K562 (cell line): ENCODE measurements at regions not wholly inside any gene's neighbourhood (a gene's known extent, or its start where the extent isn't known, plus 50 kb on each side); places are given as distances from the start of the nearest gene placed in this dataset.

ENCODE experiments used
- ATAC-seq: fragments of 200-7000 bp; cut with Tn5 transposase; 3 replicates; pipeline ENCODE4 v1.9.1; 2020; ENCODE audit warnings: moderate library complexity
- BruUV-seq: library from RNA; stranded (reverse); fragments of 400-500 nt; replicated peaks from 2 replicates; lab custom pipeline; 2021; lab: Mats Ljungman, UMichigan
- CTCF ChIA-PET: fragments of 300-600 bp; formaldehyde crosslinking; extraction: SDS; loops from one replicate; lab custom pipeline; 2021; ENCODE audit warnings: low intra/inter-chr PET ratio; lab: Yijun Ruan, JAX
- POLR2A ChIA-PET: fragments of 300-600, 350-650 bp; sonication (Branson Sonifier 250); formaldehyde crosslinking; extraction: SDS; loops from one replicate; lab custom pipeline; 2021; ENCODE audit warnings: antibody characterized with exemption, inconsistent platforms; lab: Yijun Ruan, JAX
- DNase-seq, 4 experiments: peaks; one replicate each; pipeline versions ENCODE4 v3.0.0 to v3.0.0-alpha.2; 2011 to 2018; ENCODE audit warnings: low spot score in 3 of 4, mixed read lengths in 3 of 4; ENCODE audit errors: extremely low read depth in 1 of 4
- FAIRE-seq: peaks from 2 replicates; lab custom pipeline; 2011; peaks lifted over from hg19 to GRCh38; lab: Jason Lieb, UNC
- H2AFZ ChIP-seq: 2 replicates; pipeline ENCODE4 v1.6.0; 2011; ENCODE audit warnings: low read depth, low read length, control low read depth, inconsistent platforms
- H3K27ac ChIP-seq: fragments of 200-600 bp; 3 replicates; pipeline ENCODE4 v1.8.0; 2011; ENCODE audit warnings: low read depth, mild to moderate bottlenecking, control low read depth, inconsistent platforms, low read length, moderate library complexity, mixed read lengths; ENCODE audit errors: extremely low read depth
- H3K27me3 ChIP-seq, 2 experiments: fragments of 300-600 bp in 1 of 2; 2 replicates in 1 of 2; 3 replicates in 1 of 2; pipeline versions ENCODE4 v1.6.0 to v1.8.0; 2011; ENCODE audit warnings: inconsistent platforms in 2 of 2, low read length in 2 of 2, mild to moderate bottlenecking in 1 of 2, mixed read lengths in 1 of 2, moderate library complexity in 1 of 2; ENCODE audit not compliant: control insufficient read depth in 2 of 2, insufficient read depth in 2 of 2
- H3K36me3 ChIP-seq: fragments of 300-600 bp; 3 replicates; pipeline ENCODE4 v1.8.0; 2011; ENCODE audit warnings: mild to moderate bottlenecking, low read length, inconsistent platforms; ENCODE audit not compliant: control insufficient read depth, insufficient read depth
- H3K4me1 ChIP-seq, 2 experiments: fragments of 200-600 bp in 1 of 2; replicated peaks in 1 of 2; 2 replicates in 1 of 2; 3 replicates in 1 of 2; pipeline versions ENCODE4 v1.5.1 to v1.8.0; 2011; ENCODE audit warnings: inconsistent platforms in 2 of 2, low read length in 2 of 2, mild to moderate bottlenecking in 1 of 2, mixed read lengths in 1 of 2, moderate library complexity in 1 of 2; ENCODE audit not compliant: control insufficient read depth in 2 of 2, insufficient read depth in 2 of 2
- H3K4me2 ChIP-seq: 2 replicates; pipeline ENCODE4 v1.6.1; 2011; ENCODE audit warnings: low read length, control low read depth, inconsistent platforms, mixed read lengths; ENCODE audit not compliant: insufficient read depth
- H3K4me3 ChIP-seq: fragments of 200-600 bp; sonication (generic), shearing (Covaris generic); 2 replicates; pipeline ENCODE4 v1.5.1; 2016; ENCODE audit warnings: control low read depth, inconsistent platforms
- H3K79me2 ChIP-seq: fragments of 200-600 bp; 3 replicates; pipeline ENCODE4 v1.8.0; 2011; ENCODE audit warnings: low read length, inconsistent platforms; ENCODE audit not compliant: control insufficient read depth, insufficient read depth
- H3K9ac ChIP-seq, 2 experiments: 2 replicates each; pipeline versions ENCODE4 v1.6.0 to v1.6.1; 2011; ENCODE audit warnings: low read depth in 2 of 2, low read length in 2 of 2, control low read depth in 1 of 2, inconsistent platforms in 1 of 2, mild to moderate bottlenecking in 1 of 2, mixed read lengths in 1 of 2; ENCODE audit not compliant: insufficient read depth in 1 of 2
- H3K9me1 ChIP-seq: one replicate; pipeline ENCODE4 v1.6.0; 2011; ENCODE audit warnings: inconsistent platforms, mild to moderate bottlenecking, low read length, moderate library complexity; ENCODE audit not compliant: control insufficient read depth, insufficient read depth
- H3K9me3 ChIP-seq: replicated peaks from 2 replicates; pipeline ENCODE4 v1.5.1; 2011; ENCODE audit warnings: low read depth, low read length, inconsistent platforms; ENCODE audit not compliant: control insufficient read depth, insufficient read depth
- H4K20me1 ChIP-seq: replicated peaks from 2 replicates; pipeline ENCODE4 v1.6.1; 2011; ENCODE audit warnings: low read length, inconsistent platforms, mixed read lengths; ENCODE audit not compliant: control insufficient read depth, insufficient read depth
- ELF2 ChIP-seq: fragments of 250-450 bp; sonication (Bioruptor Pico); IDR thresholded peaks from 2 replicates; pipeline ENCODE4 v1.5.0; 2021; ENCODE audit warnings: mild to moderate bottlenecking
- GABPB2 ChIP-seq: fragments of 250-450 bp; sonication (Bioruptor Pico); conservative IDR thresholded peaks from 2 replicates; pipeline ENCODE4 v1.5.1; 2021; ENCODE audit warnings: mild to moderate bottlenecking
- HBP1 ChIP-seq: fragments of 450-650 bp; formaldehyde crosslinking; IDR thresholded peaks from 2 replicates; pipeline ENCODE4 v1.4.0; 2022; ENCODE audit warnings: missing genetic modification characterization
- ILF3 ChIP-seq: fragments of 450-650 bp; IDR thresholded peaks from 2 replicates; pipeline ENCODE4 v1.6.1; 2018; ENCODE audit warnings: antibody characterized with exemption, mild to moderate bottlenecking, moderate library complexity, borderline replicate concordance
- JUN ChIP-seq, 2 experiments: sonication (generic) in 1 of 2; formaldehyde crosslinking in 1 of 2; IDR thresholded peaks; 2 replicates each; pipeline versions ENCODE4 v1.6.1 to v1.8.0; 2012 to 2022; ENCODE audit warnings: borderline replicate concordance in 2 of 2, mild to moderate bottlenecking in 2 of 2, improper control_type of control experiment in 1 of 2, low read depth in 1 of 2, low read length in 1 of 2, missing genetic modification reagents in 1 of 2
- KLF10 ChIP-seq: fragments of 250-450 bp; sonication (Bioruptor Pico); IDR thresholded peaks from 2 replicates; pipeline ENCODE4 v1.6.1; 2021; ENCODE audit warnings: matching md5 sums
- NFIX ChIP-seq: fragments of 250-450 bp; sonication (Bioruptor Pico); IDR thresholded peaks from 2 replicates; pipeline ENCODE4 v1.4.0; 2020; ENCODE audit warnings: low read depth, mild to moderate bottlenecking, moderate library complexity
- RBM17 ChIP-seq: fragments of 200-400 bp; formaldehyde crosslinking; IDR thresholded peaks from 2 replicates; pipeline ENCODE4 v1.6.1; 2017; ENCODE audit warnings: low read depth, mild to moderate bottlenecking, low read length, borderline replicate concordance
- RFX5 ChIP-seq: IDR thresholded peaks from 2 replicates; pipeline ENCODE4 v1.6.1; 2011; ENCODE audit warnings: low read depth, mild to moderate bottlenecking, improper control_type of control experiment, low read length
- SMAD1 ChIP-seq: fragments of 150-350 bp; IDR thresholded peaks from 2 replicates; pipeline ENCODE4 v1.6.1; 2014; ENCODE audit warnings: low read length, low read depth; ENCODE audit not compliant: partially characterized antibody
- TBP ChIP-seq: optimal IDR thresholded peaks from 2 replicates; pipeline ENCODE3; 2011; ENCODE audit warnings: low read depth, low read length, improper control_type of control experiment
- ZBED1 ChIP-seq: IDR thresholded peaks from 2 replicates; pipeline ENCODE4 v1.6.1; 2014
- ZBTB43 ChIP-seq: sonication (generic); formaldehyde crosslinking; IDR thresholded peaks from 2 replicates; pipeline ENCODE4 v1.8.0; 2023; ENCODE audit warnings: mild to moderate bottlenecking, missing genetic modification reagents
- ZC3H4 ChIP-seq: sonication (generic); formaldehyde crosslinking; IDR thresholded peaks from 2 replicates; pipeline ENCODE4 v1.9.0; 2021; ENCODE audit warnings: missing genetic modification reagents, borderline replicate concordance
- ZNF197 ChIP-seq: fragments of 200-800 bp; sonication (Bioruptor generic); IDR thresholded peaks from 2 replicates; pipeline ENCODE4 v1.6.1; 2016; ENCODE audit warnings: low read depth, missing genetic modification characterization, missing compliant biosample characterization
- ZNF232 ChIP-seq: sonication (generic); formaldehyde crosslinking; IDR thresholded peaks from 2 replicates; pipeline ENCODE4 v1.8.0; 2022; ENCODE audit warnings: mild to moderate bottlenecking, missing genetic modification reagents
- ZNF589 ChIP-seq: fragments of 200-800 bp; sonication (Bioruptor generic); IDR thresholded peaks from 2 replicates; pipeline ENCODE4 v1.6.1; 2016; ENCODE audit warnings: low read depth, missing genetic modification characterization, missing compliant biosample characterization
- ZNF696 ChIP-seq: fragments of 250-450 bp; sonication (Bioruptor Pico); conservative IDR thresholded peaks from 2 replicates; pipeline ENCODE4 v1.4.0; 2020; ENCODE audit warnings: mild to moderate bottlenecking, moderate library complexity
- ZSCAN29 ChIP-seq: fragments of 450-650 bp; IDR thresholded peaks from 2 replicates; pipeline ENCODE4 v1.6.1; 2017
- WGBS: fragments of 100-300 bp; shearing (Covaris generic); methylation state at CpG from one replicate; pipeline ENCODE4 v1.1.6; 2016; ENCODE audit warnings: low coverage, mixed read lengths; ENCODE audit not compliant: insufficient coverage; ENCODE audit errors: missing lambda C conversion rate; 5-methylcytosine and 5-hydroxymethylcytosine counted together
- in situ Hi-C: fragments of 300-500 bp; cut with MboI; formaldehyde crosslinking; loops from 4 replicates; pipeline ENCODE4 v1.15.0; 2018; ENCODE audit warnings: inconsistent platforms, mixed read lengths
- intact Hi-C: fragments of 100-400 bp; cut with micrococcal nuclease; formaldehyde crosslinking; loops from 2 replicates; pipeline ENCODE4 v1.14.2; 2022

GRCh38 chr17:13311306-13311705 is 290.4 kb downstream of the HS3ST3A1 start:
- Histone ChIP-seq H3K4me1 (no peaks in the 10 kb centered on the region), H3K27me3 (peaks cover 0 to 4% of the 10 kb centered on the region in 2 experiments; a peak in 2 of 5 replicates), H3K36me3 (no peaks in the 10 kb centered on the region), H3K9me3 (no peaks in the 10 kb centered on the region), H3K9ac (no peak overlapping the region), H3K4me2 (no peak overlapping the region), H4K20me1 (no peaks in the 10 kb centered on the region), H3K9me1 (no peaks in the 10 kb centered on the region), H3K27ac (no peak overlapping the region), H2AFZ (no peak overlapping the region), H3K79me2 (no peaks in the 10 kb centered on the region), H3K4me3 (no peak overlapping the region)
- WGBS: 0% methylated on average over 1 of the region's 1 CpG
- ATAC-seq: no peak
- no peak for FAIRE-seq
- TF ChIP-seq NFIX (no peak), ZSCAN29 (no peak), GABPB2 (no peak), SMAD1 (no peak), JUN (IDR thresholded peaks at IDR 0.05; ENCODE audit: borderline replicate concordance, low read depth, low read length) (no peak), JUN (CRISPR knock-in tag; IDR thresholded peaks at IDR 0.05; ENCODE audit: borderline replicate concordance) (no peak), TBP (no peak), ILF3 (no peak), ZNF232 (no peak), HBP1 (CRISPR knock-in tag) (no peak), RFX5 (no peak), ZNF197 (CRISPR knock-in tag) (no peak), ZNF589 (CRISPR knock-in tag) (no peak), ELF2 (CRISPR knock-in tag) (no peak), ZNF696 (CRISPR knock-in tag) (no peak), KLF10 (no peak), ZBTB43 (no peak), ZBED1 (no peak), RBM17 (no peak), ZC3H4 (CRISPR knock-in tag) (no peak)
- DNase-seq: no peak
- intact Hi-C loops: no loop called here
- BruUV-seq: no TSS peak
- in situ Hi-C loops: no loop called here
- POLR2A ChIA-PET: interaction anchor here (0.6 kb wide), 2 partner anchors 605 to 1235 kb away, joined by 3 to 6 read pairs; no protein-coding TSS in a partner anchor
- CTCF ChIA-PET: no interaction called here
